Body of pancreas (tissue), 4 donors: ENCODE measurements at regions not wholly inside any gene's neighbourhood (a gene's known extent, or its start where the extent isn't known, plus 50 kb on each side); places are given as distances from the start of the nearest gene placed in this dataset.

Experiments
- CTCF ChIP-seq, 7 experiments: fragments of 450-650 bp in 4 of 7; fragments of 200-600 bp in 3 of 7; sonication (generic) in 3 of 7; IDR thresholded peaks; one replicate each; pipeline ENCODE4 v1.5.1; 2016 to 2019; ENCODE audit warnings: antibody characterized with exemption in 7 of 7
- POLR2A ChIP-seq, 3 donors: fragments of 450-650 bp; IDR thresholded peaks; one replicate each; pipeline ENCODE4 v1.6.1; 2016; ENCODE audit warnings: antibody characterized with exemption in 3 of 3, mild to moderate bottlenecking in 2 of 3

- TF ChIP-seq CTCF (IDR thresholded peaks at IDR 0.05) (no peak), POLR2A (IDR thresholded peaks at IDR 0.05) (no peak)
Observed at GRCh38 chr16:86034421-86034919, 135.5 kb downstream of the IRF8 start.
